ENCODE measurements at regions not wholly inside any gene's neighbourhood (a gene's known extent, or its start where the extent isn't known, plus 50 kb on each side); places are given as distances from the start of the nearest gene placed in this dataset.

GRCh38 chr6:2385471-2385983 lies 140.1 kb upstream of the GMDS start:
- DNase-seq (ENCODE audit: extremely low read depth, low read depth, low spot score), result no peak

GRCh38 chr6:2384528-2384927 lies 139.1 kb upstream of the GMDS start:
- no peak for DNase-seq (ENCODE audit: extremely low read depth, low read depth, low spot score)

DNA sequence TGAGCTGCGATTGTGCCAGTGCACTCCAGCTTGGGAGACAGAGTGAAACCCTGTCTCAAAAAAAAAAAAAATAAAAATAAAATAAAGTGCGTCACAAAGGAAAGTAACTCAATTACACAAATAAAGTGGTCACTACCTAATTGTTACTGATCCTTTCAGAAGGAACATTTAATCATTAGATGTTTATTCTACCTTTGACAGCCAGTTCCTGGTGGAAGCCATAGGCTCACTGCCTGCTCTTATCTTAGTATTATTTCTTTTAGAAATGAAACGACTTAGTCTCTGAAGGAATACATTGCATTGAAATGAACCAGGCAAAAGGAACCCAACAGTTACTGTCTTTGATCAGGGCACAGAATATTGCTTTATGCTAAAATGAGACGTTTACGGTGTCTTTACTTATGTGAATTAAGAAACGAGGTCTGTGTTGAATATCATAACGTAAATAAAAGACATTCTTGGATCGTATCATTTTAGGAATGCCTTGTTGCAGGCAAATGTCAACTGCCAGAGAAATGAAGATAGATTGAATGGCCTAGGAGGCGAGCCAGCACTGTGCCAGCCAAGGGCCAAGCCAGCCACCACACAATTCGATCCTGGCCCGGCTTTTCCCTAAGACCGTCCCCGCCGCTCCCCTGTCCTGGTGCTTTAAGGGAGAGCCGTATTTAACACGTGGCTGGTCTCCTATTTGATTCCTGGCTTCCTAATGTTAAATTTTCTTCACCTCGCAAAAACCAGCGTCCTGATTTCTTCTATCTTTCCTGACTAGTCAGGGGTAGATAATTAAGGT lies 136.7 kb upstream of the GMDS start:
- no peak for DNase-seq (ENCODE audit: extremely low read depth, low read depth, low spot score)

- DNase-seq (ENCODE audit: extremely low read depth, low read depth, low spot score), result peak; percentile 58
These were observed 133.7 kb upstream of the GMDS start for GRCh38 chr6:2378891-2379652.

DNA sequence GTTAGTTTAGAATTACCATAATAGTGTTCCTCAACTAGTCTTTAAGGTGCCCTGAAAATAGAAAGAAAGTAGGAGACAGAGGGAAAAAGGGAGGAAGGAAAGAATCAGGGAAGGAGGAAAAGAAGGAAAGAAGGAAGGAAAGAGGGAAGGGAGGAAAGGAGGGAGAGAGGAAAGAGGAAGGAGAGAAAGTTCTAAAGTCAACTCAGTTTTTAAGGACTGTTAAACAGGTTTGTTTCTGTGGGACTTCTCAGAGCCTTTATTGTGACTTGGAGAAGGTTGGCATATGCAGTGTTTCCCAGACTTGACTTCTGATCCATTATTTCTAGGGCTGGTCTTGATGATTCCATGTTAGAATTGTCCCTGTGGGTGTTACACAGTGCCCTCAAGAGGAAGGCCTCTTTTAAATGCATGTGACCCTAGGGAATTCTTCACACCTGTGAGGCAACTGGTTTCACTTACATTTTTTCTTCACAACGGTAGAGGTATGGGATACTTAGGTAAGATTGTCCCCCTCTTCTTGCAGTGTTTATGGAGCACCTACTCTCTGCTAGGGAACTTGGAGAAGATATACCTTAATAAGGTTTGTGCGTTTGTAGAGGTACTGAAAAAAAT lies 132.7 kb upstream of the GMDS start:
- no peak for DNase-seq (ENCODE audit: extremely low read depth, low read depth, low spot score)

- no peak for DNase-seq (ENCODE audit: extremely low read depth, low read depth, low spot score)
These were observed 131.3 kb upstream of the GMDS start for GRCh38 chr6:2376429-2377355.

DNA sequence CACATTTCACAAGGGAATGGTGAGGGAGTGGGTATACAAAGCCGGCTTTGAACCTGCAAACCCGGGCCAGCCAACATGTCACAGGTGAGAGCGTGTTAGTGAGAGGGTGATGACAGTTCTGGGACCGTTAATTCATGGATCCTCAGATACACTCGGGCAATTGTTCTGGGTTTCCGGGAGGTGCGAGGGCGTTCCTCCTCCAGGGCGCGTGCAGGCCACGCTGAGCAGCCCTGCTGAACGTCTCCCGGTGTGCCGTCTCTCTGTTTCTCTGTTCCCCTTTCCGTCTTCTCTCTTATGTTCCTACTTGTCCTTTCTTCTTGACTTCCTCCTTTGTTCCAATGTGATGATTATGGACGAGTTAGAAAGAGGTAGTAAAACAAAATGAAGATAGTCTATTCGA lies 130.0 kb upstream of the GMDS start:
- DNase-seq (ENCODE audit: extremely low read depth, low read depth, low spot score), result no peak

DNA sequence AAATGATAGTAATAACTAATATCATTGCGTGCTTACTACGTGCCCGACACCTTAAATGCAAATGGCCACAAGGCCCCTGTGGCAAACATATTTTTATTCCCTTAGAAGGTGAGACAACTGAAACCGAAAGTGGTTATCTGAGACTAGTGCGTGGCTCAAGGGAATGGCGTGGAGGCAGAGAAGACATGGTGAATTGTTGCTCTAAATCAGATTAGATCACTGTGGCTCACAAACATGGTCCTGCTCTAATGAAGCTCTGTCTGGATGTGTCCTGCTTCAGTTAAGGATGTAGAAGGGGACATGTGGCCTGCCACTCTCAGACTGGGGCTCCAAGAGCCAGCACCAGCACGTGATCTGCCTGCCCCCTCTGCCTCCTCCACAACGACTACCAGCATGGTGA lies 124.2 kb upstream of the GMDS start:
- DNase-seq (ENCODE audit: extremely low read depth, low read depth, low spot score), result no peak

DNA sequence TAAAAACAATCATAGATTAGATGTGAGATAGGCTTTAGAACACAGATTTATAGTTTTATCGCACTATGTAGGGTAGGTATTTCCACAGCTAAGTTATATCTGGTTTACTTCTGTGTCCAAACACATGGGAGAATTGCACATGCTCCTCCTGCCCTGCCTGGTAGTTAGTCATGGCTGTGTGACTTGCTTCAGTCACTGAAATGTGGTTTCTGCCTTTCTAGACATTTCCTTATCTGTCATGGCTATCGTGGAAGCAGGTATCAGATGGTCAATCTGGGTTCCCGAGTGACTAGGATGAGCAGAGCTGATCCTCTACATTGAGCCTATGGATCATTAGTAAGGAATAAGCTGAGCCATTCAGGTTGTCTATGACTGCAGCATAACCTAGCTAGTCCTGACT lies 117.8 kb upstream of the GMDS start:
- no peak for DNase-seq (ENCODE audit: extremely low read depth, low read depth, low spot score)

GRCh38 chr6:2361195-2361594 lies 115.8 kb upstream of the GMDS start:
- DNase-seq (ENCODE audit: extremely low read depth, low read depth, low spot score), result no peak

DNA sequence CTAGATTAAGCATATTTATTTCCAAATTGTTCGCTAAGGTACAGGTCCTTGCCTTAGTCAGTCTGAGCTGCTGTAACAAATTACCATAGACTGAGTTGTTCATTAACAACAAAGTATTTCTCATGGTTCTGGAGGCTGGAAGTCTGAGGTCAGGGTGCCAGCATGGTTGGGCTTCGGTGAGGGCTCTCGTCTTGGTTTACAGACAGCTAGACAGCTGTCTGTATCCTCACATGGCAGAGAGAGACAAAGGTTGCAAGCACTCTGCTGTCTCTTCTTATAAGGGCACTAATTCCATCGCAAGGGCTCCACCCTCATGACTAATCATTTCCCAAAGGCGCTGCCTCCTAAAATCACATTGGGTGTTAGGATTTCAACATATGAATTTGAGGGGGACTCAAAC lies 115.3 kb upstream of the GMDS start:
- DNase-seq (ENCODE audit: extremely low read depth, low read depth, low spot score), result no peak

GRCh38 chr6:2360126-2360525 lies 114.7 kb upstream of the GMDS start:
- no peak for DNase-seq (ENCODE audit: extremely low read depth, low read depth, low spot score)

- no peak for DNase-seq (ENCODE audit: extremely low read depth, low read depth, low spot score)
These were observed 109.7 kb upstream of the GMDS start for GRCh38 chr6:2355150-2355549.

DNA sequence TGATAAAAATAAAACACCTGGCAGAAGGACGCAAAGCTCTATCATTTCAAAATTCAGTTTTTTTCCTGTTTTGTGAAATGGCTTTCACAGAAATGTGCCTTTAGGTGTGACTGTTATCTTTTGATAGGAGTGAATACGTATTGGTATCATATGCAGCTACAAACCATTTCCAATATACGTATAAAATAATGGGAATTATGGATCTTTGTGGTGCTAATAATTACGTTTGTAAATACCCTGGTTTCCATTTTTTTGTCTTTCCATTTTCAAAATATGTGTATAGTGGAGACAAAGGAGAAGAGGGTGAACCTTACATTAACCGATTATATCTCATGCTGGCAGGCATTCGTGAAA lies 108.7 kb upstream of the GMDS start:
- DNase-seq (ENCODE audit: extremely low read depth, low read depth, low spot score), result no peak

DNA sequence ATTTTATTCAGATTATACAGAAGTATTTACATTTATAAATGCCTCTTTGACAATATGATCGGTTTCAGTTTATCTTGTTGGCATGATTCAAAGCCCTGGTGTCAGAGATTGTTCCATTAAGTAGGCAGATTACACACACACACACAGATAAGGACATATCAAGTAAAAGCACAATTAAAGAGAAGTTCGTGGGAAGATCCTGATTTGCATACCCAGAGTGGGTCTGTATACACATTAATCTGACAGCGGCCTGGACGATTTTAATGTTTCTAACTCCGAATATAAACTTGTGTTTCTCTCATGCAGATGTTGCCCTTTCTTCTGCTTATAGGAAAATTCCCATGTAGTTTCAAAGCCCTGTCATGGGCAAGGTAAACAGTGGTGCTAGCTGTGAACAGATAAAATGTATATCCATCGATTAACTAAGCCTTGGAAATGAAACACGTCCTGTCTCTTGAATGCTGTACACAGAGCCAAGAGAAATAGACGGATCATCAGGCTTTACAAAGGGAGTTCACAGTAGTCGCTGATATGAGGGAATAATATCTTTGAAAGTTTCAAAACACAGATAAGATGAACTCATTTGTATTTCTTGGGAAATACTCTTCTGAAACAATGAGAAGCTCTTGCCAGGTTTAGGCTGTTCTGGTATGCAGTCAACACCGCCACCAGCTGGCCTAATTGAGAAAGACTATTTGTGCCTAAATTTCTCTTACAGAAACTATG lies 108.2 kb upstream of the GMDS start:
- DNase-seq (ENCODE audit: extremely low read depth, low read depth, low spot score), result peak; percentile 78

GRCh38 chr6:2351807-2352431 lies 106.5 kb upstream of the GMDS start:
- no peak for DNase-seq (ENCODE audit: extremely low read depth, low read depth, low spot score)

- no peak for DNase-seq (ENCODE audit: extremely low read depth, low read depth, low spot score)
These were observed 105.7 kb upstream of the GMDS start for GRCh38 chr6:2351090-2351489.

GRCh38 chr6:2346078-2346477 lies 100.7 kb upstream of the GMDS start:
- DNase-seq (ENCODE audit: extremely low read depth, low read depth, low spot score), result no peak

DNA sequence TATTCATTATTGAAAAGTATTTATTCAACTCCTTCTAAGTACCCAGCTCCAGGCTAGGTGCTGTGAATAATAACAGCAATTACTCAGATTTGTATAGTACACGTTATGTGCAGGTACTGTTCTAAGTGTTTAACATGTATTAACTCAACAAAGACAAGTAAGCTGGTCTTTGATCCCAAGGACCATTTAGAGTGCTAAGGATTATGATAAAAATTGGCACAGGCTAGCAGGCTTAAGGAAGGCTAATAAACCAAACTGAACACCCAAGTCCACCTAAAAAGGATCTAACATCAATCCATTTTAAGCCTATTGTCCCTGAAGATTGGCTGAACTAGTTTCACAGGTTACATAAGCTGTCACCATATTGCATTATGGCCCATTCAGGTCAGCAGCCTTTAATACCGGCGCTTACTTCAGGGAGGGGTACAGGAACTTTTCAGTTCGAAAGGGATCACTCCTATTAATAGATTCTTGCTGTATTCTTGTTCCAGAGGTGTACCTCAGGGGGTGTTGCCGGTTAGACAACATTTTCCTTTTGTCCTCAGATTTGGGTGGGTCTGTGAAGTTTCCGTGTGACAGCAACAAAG lies 99.0 kb upstream of the GMDS start:
- DNase-seq (ENCODE audit: extremely low read depth, low read depth, low spot score), result no peak
